SK-N-SH treated with all-trans-retinoic acid at 6 μM for 48 hours (cell line): ENCODE measurements at regions not wholly inside any gene's neighbourhood (a gene's known extent, or its start where the extent isn't known, plus 50 kb on each side); places are given as distances from the start of the nearest gene placed in this dataset.

ENCODE experiments used
- ATAC-seq: fragments of 200-7000 bp; cut with Tn5 transposase; 3 replicates; pipeline ENCODE4 v1.9.1; 2020; ENCODE audit warnings: mild to moderate bottlenecking, moderate library complexity
- ARNTL ChIP-seq: fragments of 450-650 bp; formaldehyde crosslinking; IDR thresholded peaks from 2 replicates; pipeline ENCODE4 v1.5.0; 2020; ENCODE audit warnings: low read depth, mild to moderate bottlenecking, moderate library complexity, borderline replicate concordance
- BACH2 ChIP-seq: fragments of 250-450 bp; sonication (Bioruptor Pico); IDR thresholded peaks from 2 replicates; pipeline ENCODE4 v1.9.0; 2021; ENCODE audit warnings: mild to moderate bottlenecking, borderline replicate concordance
- CREB5 ChIP-seq: fragments of 250-450 bp; sonication (Bioruptor Pico); IDR thresholded peaks from 2 replicates; pipeline ENCODE4 v1.5.1; 2020; ENCODE audit warnings: low read depth, mild to moderate bottlenecking, moderate library complexity
- CSDC2 ChIP-seq: fragments of 250-450 bp; sonication (Bioruptor Pico); IDR thresholded peaks from 2 replicates; pipeline ENCODE4 v1.5.0; 2020; ENCODE audit warnings: mild to moderate bottlenecking, moderate library complexity
- CSRNP3 ChIP-seq: fragments of 250-450 bp; sonication (Bioruptor Pico); IDR thresholded peaks from 2 replicates; pipeline ENCODE4 v1.5.1; 2021; ENCODE audit warnings: mild to moderate bottlenecking, moderate library complexity
- ESRRG ChIP-seq: fragments of 250-450 bp; sonication (Bioruptor Pico); IDR thresholded peaks from 2 replicates; pipeline ENCODE4 v1.6.1; 2021; ENCODE audit warnings: mild to moderate bottlenecking
- GLIS3 ChIP-seq: fragments of 250-450 bp; sonication (Bioruptor Pico); IDR thresholded peaks from 2 replicates; pipeline ENCODE4 v1.5.0; 2020; ENCODE audit warnings: mild to moderate bottlenecking, moderate library complexity
- ISL1 ChIP-seq: fragments of 250-450 bp; sonication (Bioruptor Pico); IDR thresholded peaks from 2 replicates; pipeline ENCODE4 v2.1.2; 2022; ENCODE audit warnings: mild to moderate bottlenecking, moderate library complexity
- OSR1 ChIP-seq: fragments of 250-450 bp; sonication (Bioruptor Pico); IDR thresholded peaks from 2 replicates; pipeline ENCODE4 v1.8.0; 2022; ENCODE audit warnings: moderate library complexity, mild to moderate bottlenecking, inconsistent platforms
- PATZ1 ChIP-seq: fragments of 250-450 bp; sonication (Bioruptor Pico); IDR thresholded peaks from 2 replicates; pipeline ENCODE4 v1.8.0; 2020; ENCODE audit warnings: mild to moderate bottlenecking, moderate library complexity, borderline replicate concordance
- POU6F1 ChIP-seq: fragments of 250-450 bp; sonication (Bioruptor Pico); IDR thresholded peaks from 2 replicates; pipeline ENCODE4 v1.8.0; 2021; ENCODE audit warnings: low read depth, mild to moderate bottlenecking, moderate library complexity, borderline replicate concordance
- RARB ChIP-seq: fragments of 250-450 bp; sonication (Bioruptor Pico); IDR thresholded peaks from 2 replicates; pipeline ENCODE4 v1.8.0; 2021; ENCODE audit warnings: mild to moderate bottlenecking, moderate library complexity
- SNAI2 ChIP-seq: fragments of 250-450 bp; sonication (Bioruptor Pico); IDR thresholded peaks from 2 replicates; pipeline ENCODE4 v1.5.0; 2020; ENCODE audit warnings: mild to moderate bottlenecking, moderate library complexity
- TCF4 ChIP-seq: fragments of 250-450 bp; sonication (Bioruptor Pico); IDR thresholded peaks from 2 replicates; pipeline ENCODE4 v1.8.0; 2021; ENCODE audit warnings: mild to moderate bottlenecking, moderate library complexity, borderline replicate concordance
- TOX ChIP-seq: fragments of 250-450 bp; sonication (Bioruptor Pico); IDR thresholded peaks from 2 replicates; pipeline ENCODE4 v1.8.0; 2021; ENCODE audit warnings: mild to moderate bottlenecking, moderate library complexity, borderline replicate concordance
- TSHZ2 ChIP-seq: fragments of 250-450 bp; sonication (Bioruptor Pico); IDR thresholded peaks from 2 replicates; pipeline ENCODE4 v1.5.0; 2020; ENCODE audit warnings: mild to moderate bottlenecking, moderate library complexity
- ZC3H10 ChIP-seq: fragments of 250-450 bp; sonication (Bioruptor Pico); IDR thresholded peaks from 2 replicates; pipeline ENCODE4 v1.5.1; 2021; ENCODE audit warnings: mild to moderate bottlenecking, moderate library complexity
- ZFP3 ChIP-seq: fragments of 250-450 bp; sonication (Bioruptor Pico); IDR thresholded peaks from 2 replicates; pipeline ENCODE4 v1.5.0; 2020; ENCODE audit warnings: mild to moderate bottlenecking, moderate library complexity
- ZFP30 ChIP-seq: fragments of 450-650 bp; formaldehyde crosslinking; IDR thresholded peaks from 2 replicates; pipeline ENCODE4 v1.5.0; 2022; ENCODE audit warnings: mild to moderate bottlenecking, moderate library complexity
- ZNF565 ChIP-seq: fragments of 450-650 bp; formaldehyde crosslinking; conservative IDR thresholded peaks from 2 replicates; pipeline ENCODE4 v1.5.0; 2020; ENCODE audit warnings: low read depth, mild to moderate bottlenecking, moderate library complexity
- ZNF70 ChIP-seq: fragments of 450-650 bp; formaldehyde crosslinking; IDR thresholded peaks from 2 replicates; pipeline ENCODE4 v1.5.0; 2020; ENCODE audit warnings: mild to moderate bottlenecking, moderate library complexity
- ZNF8 ChIP-seq: fragments of 450-650 bp; formaldehyde crosslinking; IDR thresholded peaks from 2 replicates; pipeline ENCODE4 v1.5.0; 2020; ENCODE audit warnings: mild to moderate bottlenecking, moderate library complexity

GRCh38 chr15:85979929-85980328 is 99.7 kb upstream of the AGBL1 start:
- ATAC-seq, result no peak
- TF ChIP-seq ZNF565, result no peak
- no peak for TF ChIP-seq SNAI2 (CRISPR knock-in tag)
- TF ChIP-seq ESRRG (CRISPR knock-in tag), result no peak
- TF ChIP-seq PATZ1 (CRISPR knock-in tag), result no peak
- no peak for TF ChIP-seq CREB5 (CRISPR knock-in tag)
- TF ChIP-seq TSHZ2, result no peak
- TF ChIP-seq ZNF70, result no peak
- TF ChIP-seq ZFP30, result no peak
- TF ChIP-seq POU6F1 (CRISPR knock-in tag), result no peak
- no peak for TF ChIP-seq CSRNP3 (CRISPR knock-in tag)
- TF ChIP-seq BACH2, result no peak
- no peak for TF ChIP-seq ARNTL
- no peak for TF ChIP-seq TCF4 (CRISPR knock-in tag)
- TF ChIP-seq RARB (CRISPR knock-in tag), result no peak
- TF ChIP-seq OSR1 (CRISPR knock-in tag), result no peak
- TF ChIP-seq GLIS3 (CRISPR knock-in tag), result no peak
- TF ChIP-seq ZFP3, result no peak
- no peak for TF ChIP-seq CSDC2 (CRISPR knock-in tag)
- TF ChIP-seq ZNF8 (CRISPR knock-in tag), result no peak
- TF ChIP-seq TOX (CRISPR knock-in tag), result no peak

- no peak for ATAC-seq
- no peak for TF ChIP-seq TOX (CRISPR knock-in tag)
- TF ChIP-seq ISL1, result no peak
- TF ChIP-seq PATZ1 (CRISPR knock-in tag), result no peak
- TF ChIP-seq ZC3H10, result no peak
- TF ChIP-seq ZNF8 (CRISPR knock-in tag), result no peak
- no peak for TF ChIP-seq TSHZ2
- TF ChIP-seq SNAI2 (CRISPR knock-in tag), result no peak
- TF ChIP-seq CSDC2 (CRISPR knock-in tag), result no peak
These were observed 98.7 kb upstream of the AGBL1 start for GRCh38 chr15:85980946-85981345.
